ENCODE measurements at regions not wholly inside any gene's neighbourhood (a gene's known extent, or its start where the extent isn't known, plus 50 kb on each side); places are given as distances from the start of the nearest gene placed in this dataset.

DNA sequence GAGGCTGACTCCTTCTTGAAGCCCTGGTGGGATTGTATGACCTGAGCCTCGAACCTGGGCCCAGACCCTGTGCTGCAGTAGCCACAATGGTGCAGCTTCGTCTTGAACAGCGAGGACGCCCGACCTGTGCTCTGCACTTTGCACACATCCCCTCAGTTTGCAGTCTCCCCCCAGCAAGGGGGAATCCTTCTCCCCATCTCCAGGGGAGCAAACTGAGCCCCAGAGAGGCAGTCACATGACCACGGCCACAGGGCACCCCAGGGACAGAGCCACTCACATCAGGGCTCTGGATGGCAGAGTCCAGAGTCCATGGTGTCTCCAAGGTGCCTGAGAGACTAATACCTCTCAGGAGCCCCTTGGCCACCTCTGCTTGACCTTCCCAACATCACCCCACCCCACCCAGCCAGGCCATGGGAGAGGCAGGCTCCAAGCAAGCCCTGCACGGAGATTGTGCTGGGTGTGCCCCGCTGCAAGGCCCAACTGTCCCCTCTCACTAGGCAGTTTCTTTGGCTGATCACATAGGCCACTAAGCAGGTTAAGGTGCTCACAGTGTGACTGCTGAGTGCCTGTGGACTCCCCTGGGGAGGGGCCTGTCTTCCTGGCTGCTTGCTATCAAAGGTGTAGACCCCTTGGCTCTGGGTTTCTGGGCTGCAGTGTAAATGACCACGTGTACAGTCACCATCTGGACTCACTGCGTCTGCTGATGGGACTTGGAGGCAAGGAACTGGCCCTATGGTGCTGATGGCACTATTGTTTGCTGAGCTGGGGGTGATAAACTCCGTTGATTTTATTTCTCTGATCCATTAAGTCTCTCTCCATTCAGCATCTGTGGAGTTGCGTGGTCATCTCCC is 398.1 kb downstream of the MATN1 start:
- DNase-seq = no peak

DNA sequence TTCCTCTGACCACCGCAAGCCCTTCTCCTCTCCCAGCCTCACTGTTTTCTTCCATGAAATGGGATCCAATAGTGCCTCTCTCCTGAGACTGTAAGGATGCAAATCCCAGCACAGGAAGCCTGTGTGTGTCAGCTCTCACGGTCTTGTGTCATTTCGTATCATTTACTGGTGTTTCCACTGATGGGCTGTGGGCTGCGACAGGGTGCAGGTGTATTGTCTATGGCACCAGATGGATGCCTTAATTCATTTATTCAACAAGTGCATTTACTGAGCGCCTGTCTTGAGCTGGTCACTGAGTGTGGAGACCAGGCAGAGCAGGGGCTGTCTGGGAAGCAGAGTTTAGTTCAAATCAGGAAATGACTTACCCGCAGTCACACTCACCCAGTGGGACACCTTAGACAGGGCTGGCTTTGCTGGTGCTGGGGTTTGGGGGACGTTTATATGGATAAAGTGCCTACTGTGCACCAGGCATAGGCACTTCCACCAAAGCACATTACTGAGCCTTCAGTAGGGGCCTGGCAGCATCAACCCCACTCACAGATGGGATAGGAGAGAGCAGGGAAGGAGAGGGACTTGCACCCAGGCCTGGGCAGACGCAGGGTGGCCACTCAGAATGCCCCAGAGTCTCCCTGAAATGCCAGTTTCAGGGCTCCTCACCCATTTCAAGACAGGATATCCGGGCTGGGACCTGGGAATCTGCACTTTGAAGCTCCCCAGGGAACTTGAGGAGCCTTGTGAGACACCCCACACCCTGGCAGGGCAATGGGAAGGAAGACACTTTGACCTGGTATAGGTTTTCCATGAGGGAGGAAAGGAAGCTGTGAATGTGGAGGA is 398.9 kb downstream of the MATN1 start:
- no peak for DNase-seq

GRCh38 chr1:30323841-30324240 is 399.5 kb downstream of the MATN1 start:
- no peak for DNase-seq

- DNase-seq = no peak
These were observed 400.0 kb downstream of the MATN1 start for GRCh38 chr1:30323352-30323751.

DNA sequence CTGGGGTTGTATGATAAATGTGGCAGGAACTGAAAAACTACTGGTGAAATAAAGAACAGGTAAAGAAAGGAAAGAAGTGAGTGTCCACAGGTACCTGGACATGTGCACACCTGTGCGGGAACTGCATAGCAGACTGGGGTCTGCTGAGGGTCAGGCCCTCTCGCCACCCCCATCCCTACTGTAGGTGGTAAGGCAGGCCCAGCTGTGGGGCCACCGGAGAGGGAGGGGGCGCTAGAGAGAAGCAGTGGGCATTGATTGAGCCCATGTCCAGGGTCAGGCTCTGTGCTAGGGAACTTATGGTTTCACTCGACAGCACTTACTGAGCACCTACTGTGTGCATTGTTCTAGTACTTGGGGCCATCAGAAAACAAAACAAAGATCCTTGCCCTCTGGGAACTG is 400.5 kb downstream of the MATN1 start:
- no peak for DNase-seq

DNA sequence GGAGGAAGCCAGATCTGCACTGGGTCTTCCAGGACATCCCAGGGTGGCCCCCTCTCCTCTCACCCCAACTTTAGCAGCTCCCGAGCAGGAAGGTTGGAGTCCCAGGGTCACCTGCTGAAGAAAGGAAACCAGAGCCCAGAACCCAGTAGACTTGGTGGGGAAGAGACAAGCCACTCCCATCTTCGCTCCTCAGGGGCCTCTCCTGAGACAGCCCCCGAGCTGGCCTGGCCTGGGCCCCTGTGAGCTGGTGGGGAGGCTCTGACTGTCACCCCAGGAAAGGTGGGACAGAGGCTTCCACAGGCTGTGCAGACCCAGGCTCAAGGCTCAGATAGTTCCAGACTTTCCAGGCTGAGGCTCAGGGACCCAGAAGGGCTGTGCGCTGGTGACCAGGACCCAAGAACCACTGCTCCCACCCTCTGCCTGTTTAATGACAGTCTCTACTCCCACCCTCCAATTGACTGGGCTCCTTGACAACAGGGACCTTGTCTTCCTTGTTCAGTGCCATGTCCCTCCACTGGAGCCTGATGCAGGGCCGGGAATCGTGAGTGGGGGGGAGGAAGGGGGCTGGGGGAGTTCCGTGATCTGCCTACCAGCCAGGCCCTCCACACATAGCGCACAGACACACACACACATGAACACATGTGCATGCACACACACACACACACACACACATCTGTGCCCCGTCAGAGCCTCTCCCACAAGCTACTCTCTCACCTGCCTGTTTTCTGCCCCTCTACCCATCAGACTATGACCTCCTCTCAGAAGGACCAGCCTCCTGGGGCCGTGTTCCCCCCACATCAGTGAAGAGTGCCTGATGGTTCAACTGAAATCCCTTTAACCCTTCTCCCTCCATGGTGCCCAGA is 401.2 kb downstream of the MATN1 start:
- no peak for DNase-seq

DNA sequence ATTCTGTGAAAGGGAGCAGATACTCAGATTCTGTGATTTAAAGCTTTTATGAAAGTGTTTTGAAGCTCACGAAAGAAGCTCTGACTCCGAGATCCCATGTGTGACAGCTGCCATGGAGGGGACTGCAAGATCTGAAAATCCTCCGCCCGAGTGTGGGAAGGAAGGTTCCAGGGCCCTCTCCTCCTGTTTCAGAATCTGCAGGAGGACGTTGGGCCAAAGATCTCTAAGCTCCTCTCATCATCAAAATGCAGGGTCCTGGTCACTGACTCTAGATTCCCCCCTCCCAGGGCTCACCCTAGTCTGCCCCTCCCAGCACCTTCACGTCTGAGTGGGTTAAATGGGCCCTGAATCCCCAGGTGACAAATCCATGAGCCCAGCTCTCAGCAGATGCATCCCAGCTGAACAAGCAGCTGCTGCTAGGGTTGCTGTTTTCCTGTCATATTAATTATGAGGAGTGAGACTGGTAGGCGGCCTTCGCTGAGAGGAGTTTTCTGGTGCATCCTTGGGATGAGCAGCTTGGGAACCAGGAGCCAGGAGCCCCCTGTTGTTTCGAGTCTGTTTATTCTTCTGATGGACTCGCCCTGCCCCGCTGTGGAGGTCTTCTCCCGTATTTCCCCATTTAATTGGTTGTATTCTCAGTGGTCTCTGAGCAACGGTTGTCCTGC is 402.0 kb downstream of the MATN1 start:
- no peak for DNase-seq

- no peak for DNase-seq
These were observed 402.8 kb downstream of the MATN1 start for GRCh38 chr1:30320581-30320890.

GRCh38 chr1:30319765-30320580 is 403.4 kb downstream of the MATN1 start:
- no peak for DNase-seq

- no peak for DNase-seq
These were observed 404.3 kb downstream of the MATN1 start for GRCh38 chr1:30318864-30319718.

DNA sequence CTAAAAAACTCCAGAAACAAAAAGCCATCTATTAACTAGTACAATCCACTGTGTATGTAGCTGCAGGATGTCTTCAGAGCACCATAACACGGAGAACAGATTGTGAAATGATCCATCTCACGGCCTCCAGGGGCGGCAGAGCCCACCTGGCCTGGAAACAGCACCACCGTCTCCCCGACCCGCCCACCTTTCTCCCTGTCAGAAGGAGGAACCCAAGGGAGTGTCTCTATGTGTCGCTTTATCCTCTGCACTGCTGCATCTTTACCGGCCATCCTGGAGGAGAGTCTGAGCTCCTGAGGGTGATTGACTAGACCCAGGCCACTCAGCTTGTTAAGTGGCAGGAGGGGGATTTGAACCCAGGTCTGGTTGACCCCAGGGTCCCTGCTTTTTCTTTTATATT is 405.0 kb downstream of the MATN1 start:
- no peak for DNase-seq

- DNase-seq = no peak
These were observed 405.5 kb downstream of the MATN1 start for GRCh38 chr1:30317921-30318320.

- DNase-seq = no peak
These were observed 407.3 kb downstream of the MATN1 start for GRCh38 chr1:30316056-30316455.

DNA sequence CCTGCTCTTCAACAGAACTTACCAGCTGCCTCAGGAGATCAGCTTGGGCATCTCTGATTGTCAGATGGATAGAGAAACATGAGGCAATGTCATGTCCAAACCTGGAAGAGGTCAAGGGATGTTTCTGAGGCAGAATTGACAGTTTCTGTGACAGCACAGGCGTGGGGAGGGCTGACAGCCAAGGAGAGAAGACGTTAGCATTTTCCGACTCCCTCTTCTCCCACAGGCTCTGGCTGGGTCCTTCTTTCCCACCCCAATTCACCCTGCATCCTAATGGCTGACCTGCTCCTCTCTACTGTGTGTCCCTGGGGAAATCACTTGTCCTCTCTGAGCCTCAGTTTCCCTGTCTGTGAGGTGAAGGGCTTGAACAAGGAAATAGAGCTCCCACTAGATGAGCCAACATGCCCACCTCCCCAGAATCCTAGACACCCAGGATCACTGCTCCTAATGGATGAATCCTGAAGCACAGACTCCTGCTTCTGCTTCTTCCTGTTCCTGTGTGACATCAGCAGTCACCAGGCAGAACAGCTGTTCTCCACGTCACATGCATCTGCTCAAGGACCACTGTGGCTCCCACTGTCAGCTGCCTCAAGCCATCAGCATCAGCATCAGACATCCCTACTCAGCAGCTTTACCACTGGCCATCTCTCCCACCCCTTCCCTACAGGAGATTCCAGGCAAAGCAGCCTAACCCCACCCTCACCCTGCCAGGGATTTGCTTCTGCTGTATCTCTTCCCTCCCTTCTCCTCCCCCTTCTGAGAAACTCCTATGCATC is 408.0 kb downstream of the MATN1 start:
- DNase-seq = no peak

DNA sequence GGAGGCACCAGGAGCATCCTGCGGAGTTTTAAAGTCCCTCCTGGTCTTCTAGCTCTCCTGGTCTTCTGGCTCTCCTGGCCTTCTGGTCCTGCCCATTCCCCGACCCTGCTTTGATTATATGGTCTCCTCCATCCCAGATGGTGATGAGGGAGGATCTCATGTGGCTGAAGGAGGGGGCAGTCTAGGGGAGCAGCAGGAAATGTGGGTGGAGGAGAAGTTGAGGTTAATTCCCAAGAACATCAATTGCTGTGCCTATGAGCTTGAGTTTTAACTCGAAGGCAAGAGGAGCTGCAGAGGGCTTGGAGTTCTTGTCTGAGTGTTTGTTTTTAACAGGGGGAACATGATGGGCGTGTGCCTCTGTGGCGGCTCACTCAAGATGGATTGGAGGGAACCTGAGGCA is 408.8 kb downstream of the MATN1 start:
- no peak for DNase-seq

DNA sequence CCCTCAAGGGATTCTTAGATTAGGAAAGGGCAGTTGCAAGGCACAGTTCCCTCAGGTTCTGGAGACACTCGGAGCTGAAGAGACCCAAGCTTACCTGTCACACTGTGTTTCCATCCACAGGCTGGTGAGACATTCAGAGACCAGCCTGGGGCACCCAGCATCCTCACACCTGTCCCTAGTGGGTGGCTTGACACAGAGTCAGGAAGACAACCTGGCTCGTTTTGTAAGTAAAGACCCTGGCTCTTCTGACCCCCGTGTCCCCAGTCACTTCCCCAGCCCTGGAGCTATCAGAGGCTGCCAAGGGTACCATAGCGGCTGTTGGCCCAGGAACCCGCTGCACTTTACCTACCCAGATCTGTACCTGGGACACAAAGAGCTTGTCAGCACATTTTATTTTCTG is 409.8 kb downstream of the MATN1 start:
- no peak for DNase-seq

GRCh38 chr1:30313176-30313575 is 410.2 kb downstream of the MATN1 start:
- DNase-seq = no peak

- no peak for DNase-seq
These were observed 411.2 kb downstream of the MATN1 start for GRCh38 chr1:30312226-30312625.

DNA sequence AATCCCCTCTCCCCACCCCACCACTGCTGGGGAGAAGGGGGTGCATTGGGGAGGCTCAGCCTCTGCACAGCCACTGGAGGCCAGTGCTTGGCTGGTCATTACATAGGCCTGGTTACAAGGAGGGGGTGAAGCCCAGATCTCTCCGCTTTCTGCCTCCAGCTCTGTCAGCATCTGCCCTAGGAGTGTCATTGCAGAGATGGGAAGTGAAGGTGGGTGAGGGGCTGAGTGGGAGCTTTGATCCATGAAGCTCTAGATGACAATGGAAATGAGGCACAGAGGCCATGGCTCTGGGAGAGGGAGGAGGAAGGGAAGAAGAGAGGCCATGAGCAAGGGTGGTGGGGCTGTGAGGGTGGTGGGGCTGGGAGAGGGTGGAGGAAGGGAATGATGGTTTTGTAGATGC is 411.6 kb downstream of the MATN1 start:
- no peak for DNase-seq

Data from CD4-positive, alpha-beta T cell treated with Interleukin-21 for 1 hour (primary cell).